NCI-H226 (cell line): ENCODE measurements at regions not wholly inside any gene's neighbourhood (a gene's known extent, or its start where the extent isn't known, plus 50 kb on each side); places are given as distances from the start of the nearest gene placed in this dataset.

ENCODE experiments used
- DNase-seq: peaks from one replicate; pipeline ENCODE4 v3.0.0-alpha.2; 2015

GRCh38 chr1:188367661-188368060, 1538.9 kb downstream of the PLA2G4A start:
- DNase-seq = no peak

- no peak for DNase-seq
Observed at GRCh38 chr1:188371295-188371806, 1542.6 kb downstream of the PLA2G4A start.

- no peak for DNase-seq
Observed at GRCh38 chr1:188372821-188373220, 1544.1 kb downstream of the PLA2G4A start.

GRCh38 chr1:188382851-188383250, 1554.1 kb downstream of the PLA2G4A start:
- DNase-seq = no peak

- peak; percentile 79 for DNase-seq
Observed at GRCh38 chr1:188386161-188386560, 1557.4 kb downstream of the PLA2G4A start.

GRCh38 chr1:188386666-188387065, 1557.9 kb downstream of the PLA2G4A start:
- DNase-seq = no peak

GRCh38 chr1:188394677-188395076, 1565.9 kb downstream of the PLA2G4A start:
- DNase-seq = no peak

GRCh38 chr1:188397521-188397920, 1568.8 kb downstream of the PLA2G4A start:
- no peak for DNase-seq

GRCh38 chr1:188402986-188403385, 1574.2 kb downstream of the PLA2G4A start:
- DNase-seq = no peak

- no peak for DNase-seq
Observed at GRCh38 chr1:188406636-188407035, 1577.9 kb downstream of the PLA2G4A start.

- DNase-seq = no peak
Observed at GRCh38 chr1:188420177-188420576, 1591.4 kb downstream of the PLA2G4A start.

- DNase-seq = no peak
Observed at GRCh38 chr1:188423073-188423472, 1594.3 kb downstream of the PLA2G4A start.

GRCh38 chr1:188424176-188424575, 1595.4 kb downstream of the PLA2G4A start:
- no peak for DNase-seq

GRCh38 chr1:188425687-188426086, 1596.9 kb downstream of the PLA2G4A start:
- peak; percentile 58 for DNase-seq

GRCh38 chr1:188426561-188426960, 1597.8 kb downstream of the PLA2G4A start:
- DNase-seq = no peak

GRCh38 chr1:188427642-188428041, 1598.9 kb downstream of the PLA2G4A start:
- no peak for DNase-seq

- peak; percentile 40 for DNase-seq
Observed at GRCh38 chr1:188429386-188429785, 1600.6 kb downstream of the PLA2G4A start.

GRCh38 chr1:188432427-188432826, 1603.7 kb downstream of the PLA2G4A start:
- DNase-seq = no peak

GRCh38 chr1:188433425-188433824, 1604.7 kb downstream of the PLA2G4A start:
- DNase-seq = peak; percentile 53

GRCh38 chr1:188444526-188444925, 1615.8 kb downstream of the PLA2G4A start:
- no peak for DNase-seq

- no peak for DNase-seq
Observed at GRCh38 chr1:188462837-188463236, 1634.1 kb downstream of the PLA2G4A start.

GRCh38 chr1:188463919-188464318, 1635.2 kb downstream of the PLA2G4A start:
- DNase-seq = no peak

GRCh38 chr1:188466539-188466938, 1637.8 kb downstream of the PLA2G4A start:
- DNase-seq = no peak

- peak; percentile 50 for DNase-seq
Observed at GRCh38 chr1:188476606-188477005, 1647.9 kb downstream of the PLA2G4A start.

- DNase-seq = peak; percentile 31
Observed at GRCh38 chr1:188489336-188490112, 1660.8 kb downstream of the PLA2G4A start.
